Thoracic aorta (tissue), 2 donors: ENCODE measurements at regions not wholly inside any gene's neighbourhood (a gene's known extent, or its start where the extent isn't known, plus 50 kb on each side); places are given as distances from the start of the nearest gene placed in this dataset.
A peak's percentile ranks its signal among the peaks of the same experiment; 100 is the strongest.

ENCODE experiments used
- ATAC-seq: fragments of 150-250 bp; one replicate; pipeline ENCODE4 v1.8.0; 2017; ENCODE audit warnings: low read depth; ENCODE audit not compliant: insufficient number of reproducible peaks, low FRiP score
- DNase-seq: peaks from one replicate; pipeline ENCODE4 v3.0.0-alpha.2; 2020; ENCODE audit warnings: low spot score
- H3K27ac ChIP-seq, 2 donors: fragments of 200-600 bp; sonication (generic); 1 replicate in 1 of 2; 2 replicates in 1 of 2; pipeline ENCODE4 v1.5.1; 2016; ENCODE audit warnings: mild to moderate bottlenecking in 2 of 2, moderate library complexity in 2 of 2
- H3K27me3 ChIP-seq: fragments of 200-600 bp; sonication (generic); replicated peaks from 2 replicates; pipeline ENCODE4 v1.6.0; 2016; ENCODE audit warnings: mild to moderate bottlenecking; ENCODE audit not compliant: insufficient read depth
- H3K36me3 ChIP-seq: fragments of 200-600 bp; sonication (generic); one replicate; pipeline ENCODE4 v1.5.1; 2016
- H3K4me1 ChIP-seq, 2 donors: fragments of 200-600 bp; sonication (generic); 1 replicate in 1 of 2; 2 replicates in 1 of 2; pipeline versions ENCODE4 v1.5.1 to v1.6.0; 2016; ENCODE audit warnings: low read depth in 2 of 2, mild to moderate bottlenecking in 1 of 2; ENCODE audit not compliant: control insufficient read depth in 1 of 2
- H3K4me3 ChIP-seq: fragments of 200-600 bp; sonication (generic); 2 replicates; pipeline ENCODE4 v1.5.1; 2016; ENCODE audit warnings: mild to moderate bottlenecking
- H3K9me3 ChIP-seq: fragments of 200-600 bp; sonication (generic); 2 replicates; pipeline ENCODE4 v1.5.1; 2016
- TF ChIP-seq, protein P1 (sequence below): fragments of 200-600 bp; sonication (generic); IDR thresholded peaks from one replicate; pipeline ENCODE4 v1.5.1; 2019; ENCODE audit warnings: antibody characterized with exemption

DNA sequence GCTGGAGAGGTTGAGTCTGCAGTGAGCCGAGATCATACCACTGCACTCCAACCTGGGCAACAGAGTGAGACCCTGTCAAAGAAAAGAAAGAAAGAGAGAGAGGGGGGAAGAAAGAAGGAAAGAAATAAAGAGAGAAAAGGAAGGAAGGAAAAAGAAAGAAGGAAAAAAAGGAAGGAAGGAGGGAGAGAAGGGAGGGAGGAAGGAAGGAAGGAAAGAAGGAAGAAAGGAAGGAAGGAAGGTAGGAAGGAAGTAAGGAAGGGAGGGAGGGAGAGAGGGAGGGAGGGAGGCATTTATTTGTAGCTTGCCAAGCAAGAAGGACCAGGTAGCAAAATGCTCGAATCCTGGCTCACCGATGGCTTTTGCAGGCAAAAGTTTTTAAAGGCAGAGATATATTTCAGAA, 74.5 kb upstream of the BAIAP2L1 start:
- Histone ChIP-seq H3K27me3 (no peaks in the 10 kb centered on the region), H3K36me3 (no peaks in the 10 kb centered on the region), H3K4me1 (peaks cover 0 to 4% of the 10 kb centered on the region in 2 donors), H3K27ac (no peak overlapping the region), H3K4me3 (no peak overlapping the region), H3K9me3 (no peaks in the 10 kb centered on the region)
- DNase-seq (no peak), ATAC-seq (no peak)
- TF ChIP-seq, protein P1, sequence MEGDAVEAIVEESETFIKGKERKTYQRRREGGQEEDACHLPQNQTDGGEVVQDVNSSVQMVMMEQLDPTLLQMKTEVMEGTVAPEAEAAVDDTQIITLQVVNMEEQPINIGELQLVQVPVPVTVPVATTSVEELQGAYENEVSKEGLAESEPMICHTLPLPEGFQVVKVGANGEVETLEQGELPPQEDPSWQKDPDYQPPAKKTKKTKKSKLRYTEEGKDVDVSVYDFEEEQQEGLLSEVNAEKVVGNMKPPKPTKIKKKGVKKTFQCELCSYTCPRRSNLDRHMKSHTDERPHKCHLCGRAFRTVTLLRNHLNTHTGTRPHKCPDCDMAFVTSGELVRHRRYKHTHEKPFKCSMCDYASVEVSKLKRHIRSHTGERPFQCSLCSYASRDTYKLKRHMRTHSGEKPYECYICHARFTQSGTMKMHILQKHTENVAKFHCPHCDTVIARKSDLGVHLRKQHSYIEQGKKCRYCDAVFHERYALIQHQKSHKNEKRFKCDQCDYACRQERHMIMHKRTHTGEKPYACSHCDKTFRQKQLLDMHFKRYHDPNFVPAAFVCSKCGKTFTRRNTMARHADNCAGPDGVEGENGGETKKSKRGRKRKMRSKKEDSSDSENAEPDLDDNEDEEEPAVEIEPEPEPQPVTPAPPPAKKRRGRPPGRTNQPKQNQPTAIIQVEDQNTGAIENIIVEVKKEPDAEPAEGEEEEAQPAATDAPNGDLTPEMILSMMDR = no peak

- DNase-seq (no peak), ATAC-seq (no peak)
- no peaks in the 10 kb centered on the region for H3K27me3 ChIP-seq
- H3K27ac ChIP-seq = no peak overlapping the region
- no peak overlapping the region for H3K4me3 ChIP-seq
- no peaks in the 10 kb centered on the region for H3K36me3 ChIP-seq
- TF ChIP-seq, protein P1 = no peak
- peaks cover 0 to 4% of the 10 kb centered on the region in 2 donors for H3K4me1 ChIP-seq
- no peaks in the 10 kb centered on the region for H3K9me3 ChIP-seq
Observed at GRCh38 chr7:98474558-98474957, 73.7 kb upstream of the BAIAP2L1 start.

DNA sequence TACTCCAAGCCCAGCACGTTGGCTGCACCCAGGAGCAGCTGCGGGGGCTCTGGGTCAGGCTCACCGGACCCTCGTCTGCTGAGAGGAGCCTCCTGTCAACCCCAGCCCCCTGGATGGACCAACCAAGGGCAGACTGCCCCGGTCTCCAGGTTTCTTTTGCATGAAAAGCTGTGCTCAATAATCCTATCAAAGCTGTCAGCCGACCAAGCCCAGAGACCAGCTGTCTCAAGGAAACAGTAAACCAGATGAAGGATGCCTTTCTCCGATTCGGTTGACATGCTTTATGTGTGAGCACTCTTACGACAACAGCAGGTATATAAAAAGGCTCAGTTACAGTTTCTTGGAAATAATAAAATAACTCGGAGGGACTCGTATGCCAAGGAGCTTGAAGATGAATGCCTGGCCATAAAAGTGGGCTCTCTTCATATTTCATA, 71.6 kb upstream of the BAIAP2L1 start:
- H3K4me1 ChIP-seq = peaks cover 0 to 4% of the 10 kb centered on the region in 2 donors
- peaks cover 3% of the 10 kb centered on the region for H3K9me3 ChIP-seq
- TF ChIP-seq, protein P1 = no peak
- no peak overlapping the region for H3K27ac ChIP-seq
- H3K36me3 ChIP-seq = no peaks in the 10 kb centered on the region
- ATAC-seq (no peak), DNase-seq (no peak)
- no peaks in the 10 kb centered on the region for H3K27me3 ChIP-seq
- H3K4me3 ChIP-seq = no peak overlapping the region

GRCh38 chr7:98470485-98471240, 69.8 kb upstream of the BAIAP2L1 start:
- H3K27ac ChIP-seq = no peak overlapping the region
- TF ChIP-seq, protein P1 = no peak
- ATAC-seq (no peak), DNase-seq (no peak)
- no peaks in the 10 kb centered on the region for H3K27me3 ChIP-seq
- no peaks in the 10 kb centered on the region for H3K36me3 ChIP-seq
- H3K4me3 ChIP-seq = peak overlapping the region; percentile 50
- peaks cover 3% of the 10 kb centered on the region for H3K9me3 ChIP-seq
- peaks cover 0 to 4% of the 10 kb centered on the region in 2 donors for H3K4me1 ChIP-seq

GRCh38 chr7:98469088-98469487, 68.2 kb upstream of the BAIAP2L1 start:
- Histone ChIP-seq H3K36me3 (no peaks in the 10 kb centered on the region), H3K4me3 (no peak overlapping the region), H3K9me3 (peaks cover 3% of the 10 kb centered on the region), H3K4me1 (peaks cover 0 to 9% of the 10 kb centered on the region in 2 donors), H3K27ac (no peak overlapping the region), H3K27me3 (no peaks in the 10 kb centered on the region)
- ATAC-seq (no peak), DNase-seq (no peak)
- TF ChIP-seq, protein P1 = no peak
